HepG2 (cell line): ENCODE measurements at regions not wholly inside any gene's neighbourhood (a gene's known extent, or its start where the extent isn't known, plus 50 kb on each side); places are given as distances from the start of the nearest gene placed in this dataset.

Experiments used
- ATF7-NPFF ChIP-seq: sonication (generic); formaldehyde crosslinking; IDR thresholded peaks from 2 replicates; pipeline ENCODE4 v1.8.1; 2023; ENCODE audit warnings: mild to moderate bottlenecking, low read depth, missing genetic modification reagents, moderate library complexity
- CTCF ChIP-seq: sonication (generic); formaldehyde crosslinking; IDR thresholded peaks from 2 replicates; pipeline ENCODE4 v1.5.0; 2020; ENCODE audit warnings: mild to moderate bottlenecking, missing genetic modification reagents, moderate library complexity
- HDAC2 ChIP-seq: sonication (generic); formaldehyde crosslinking; IDR thresholded peaks from 2 replicates; pipeline ENCODE4 v1.4.0; 2020; ENCODE audit warnings: missing genetic modification reagents
- KDM1A ChIP-seq: IDR thresholded peaks from 2 replicates; pipeline ENCODE4 v1.6.1; 2016; ENCODE audit warnings: missing compliant biosample characterization
- POLR2AphosphoS2 ChIP-seq: IDR thresholded peaks from 2 replicates; pipeline ENCODE4 v1.6.1; 2011; ENCODE audit warnings: low read depth, low read length, improper control_type of control experiment
- SIX4 ChIP-seq: sonication (generic); formaldehyde crosslinking; IDR thresholded peaks from 2 replicates; pipeline ENCODE4 v1.4.0; 2020; ENCODE audit warnings: missing genetic modification reagents
- SP1 ChIP-seq, 2 experiments: fragments of 450-650 bp in 1 of 2; sonication (generic) in 1 of 2; formaldehyde crosslinking in 1 of 2; IDR thresholded peaks; 2 replicates each; pipeline versions ENCODE4 v1.4.0 to v1.6.1; 2016 to 2020; ENCODE audit warnings: missing genetic modification reagents in 1 of 2
- STAT6 ChIP-seq: sonication (generic); formaldehyde crosslinking; IDR thresholded peaks from 2 replicates; pipeline ENCODE4 v1.4.0; 2020; ENCODE audit warnings: missing genetic modification reagents, mild to moderate bottlenecking, borderline replicate concordance
- SUZ12 ChIP-seq: fragments of 150-350 bp; IDR thresholded peaks from 2 replicates; pipeline ENCODE4 v1.6.1; 2014; ENCODE audit warnings: low read depth, low read length
- TCF12 ChIP-seq, 2 experiments: fragments of 450-650 bp in 1 of 2; sonication (generic) in 1 of 2; formaldehyde crosslinking in 1 of 2; IDR thresholded peaks; 2 replicates each; pipeline versions ENCODE4 v1.6.1 to v1.8.0; 2017 to 2022; ENCODE audit warnings: antibody characterized with exemption in 1 of 2, mild to moderate bottlenecking in 1 of 2, missing genetic modification reagents in 1 of 2, moderate library complexity in 1 of 2
- ZNF354B ChIP-seq: sonication (generic); formaldehyde crosslinking; IDR thresholded peaks from 2 replicates; pipeline ENCODE4 v1.8.0; 2022; ENCODE audit warnings: mild to moderate bottlenecking, missing genetic modification reagents
- ZNF740 ChIP-seq: sonication (generic); formaldehyde crosslinking; IDR thresholded peaks from 2 replicates; pipeline ENCODE4 v1.4.0; 2020; ENCODE audit warnings: missing genetic modification reagents

- TF ChIP-seq ATF7-NPFF = no peak
- no peak for TF ChIP-seq ZNF740 (CRISPR knock-in tag)
- TF ChIP-seq SP1 (IDR thresholded peaks at IDR 0.05) = no peak
- TF ChIP-seq SP1 (CRISPR knock-in tag; IDR thresholded peaks at IDR 0.05) = no peak
- no peak for TF ChIP-seq TCF12 (IDR thresholded peaks at IDR 0.05)
- TF ChIP-seq TCF12 (CRISPR knock-in tag; IDR thresholded peaks at IDR 0.05) = no peak
- TF ChIP-seq KDM1A (CRISPR knock-in tag) = no peak
- no peak for TF ChIP-seq SUZ12
- TF ChIP-seq SIX4 (CRISPR knock-in tag) = no peak
- no peak for TF ChIP-seq ZNF354B (CRISPR knock-in tag)
- TF ChIP-seq STAT6 = no peak
- TF ChIP-seq CTCF (CRISPR knock-in tag) = no peak
- TF ChIP-seq HDAC2 (CRISPR knock-in tag) = no peak
- no peak for TF ChIP-seq POLR2AphosphoS2
These were observed 435.7 kb downstream of the CCER1 start for GRCh38 chr12:90519285-90519684.
